ENCODE measurements at regions not wholly inside any gene's neighbourhood (a gene's known extent, or its start where the extent isn't known, plus 50 kb on each side); places are given as distances from the start of the nearest gene placed in this dataset.

DNA sequence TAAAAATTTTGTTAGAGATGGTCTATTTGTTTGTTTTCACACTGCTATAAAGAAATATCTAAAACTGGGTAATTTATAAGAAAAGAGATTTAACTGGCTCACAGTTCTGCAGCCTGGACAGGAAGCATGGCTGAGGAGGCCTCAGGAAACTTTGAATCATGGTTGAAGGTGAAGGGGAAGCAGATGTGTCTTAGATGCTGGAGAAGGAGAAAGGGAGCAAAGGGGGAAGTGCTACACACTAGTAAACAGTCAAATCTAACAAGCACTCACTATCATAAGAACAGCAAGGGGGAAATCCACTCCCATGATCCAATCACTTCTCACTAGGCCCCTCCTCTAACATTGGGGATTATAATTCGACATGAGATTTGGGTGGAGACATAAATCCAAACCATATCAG lies 76.8 kb upstream of the COL24A1 start:
- H3K4me1 ChIP-seq (ENCODE audit: insufficient read depth, poor library complexity, severe bottlenecking), result no peaks in the 10 kb centered on the region
- no peak for ATAC-seq (ENCODE audit: low read depth)
- H3K36me3 ChIP-seq (ENCODE audit: low read depth), result no peaks in the 10 kb centered on the region
- no peak for DNase-seq (ENCODE audit: low spot score)
- no peak overlapping the region for H3K27ac ChIP-seq (ENCODE audit: poor library complexity, severe bottlenecking)
- no peaks in the 10 kb centered on the region for H3K9me3 ChIP-seq (ENCODE audit: severe bottlenecking)
- no peaks in the 10 kb centered on the region for H3K27me3 ChIP-seq (ENCODE audit: insufficient read depth, poor library complexity, severe bottlenecking)
- TF ChIP-seq, protein P1, sequence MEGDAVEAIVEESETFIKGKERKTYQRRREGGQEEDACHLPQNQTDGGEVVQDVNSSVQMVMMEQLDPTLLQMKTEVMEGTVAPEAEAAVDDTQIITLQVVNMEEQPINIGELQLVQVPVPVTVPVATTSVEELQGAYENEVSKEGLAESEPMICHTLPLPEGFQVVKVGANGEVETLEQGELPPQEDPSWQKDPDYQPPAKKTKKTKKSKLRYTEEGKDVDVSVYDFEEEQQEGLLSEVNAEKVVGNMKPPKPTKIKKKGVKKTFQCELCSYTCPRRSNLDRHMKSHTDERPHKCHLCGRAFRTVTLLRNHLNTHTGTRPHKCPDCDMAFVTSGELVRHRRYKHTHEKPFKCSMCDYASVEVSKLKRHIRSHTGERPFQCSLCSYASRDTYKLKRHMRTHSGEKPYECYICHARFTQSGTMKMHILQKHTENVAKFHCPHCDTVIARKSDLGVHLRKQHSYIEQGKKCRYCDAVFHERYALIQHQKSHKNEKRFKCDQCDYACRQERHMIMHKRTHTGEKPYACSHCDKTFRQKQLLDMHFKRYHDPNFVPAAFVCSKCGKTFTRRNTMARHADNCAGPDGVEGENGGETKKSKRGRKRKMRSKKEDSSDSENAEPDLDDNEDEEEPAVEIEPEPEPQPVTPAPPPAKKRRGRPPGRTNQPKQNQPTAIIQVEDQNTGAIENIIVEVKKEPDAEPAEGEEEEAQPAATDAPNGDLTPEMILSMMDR (IDR thresholded peaks at IDR 0.05; ENCODE audit: poor library complexity, severe bottlenecking), result no peak
- no peak overlapping the region for H3K4me3 ChIP-seq (ENCODE audit: severe bottlenecking)

DNA sequence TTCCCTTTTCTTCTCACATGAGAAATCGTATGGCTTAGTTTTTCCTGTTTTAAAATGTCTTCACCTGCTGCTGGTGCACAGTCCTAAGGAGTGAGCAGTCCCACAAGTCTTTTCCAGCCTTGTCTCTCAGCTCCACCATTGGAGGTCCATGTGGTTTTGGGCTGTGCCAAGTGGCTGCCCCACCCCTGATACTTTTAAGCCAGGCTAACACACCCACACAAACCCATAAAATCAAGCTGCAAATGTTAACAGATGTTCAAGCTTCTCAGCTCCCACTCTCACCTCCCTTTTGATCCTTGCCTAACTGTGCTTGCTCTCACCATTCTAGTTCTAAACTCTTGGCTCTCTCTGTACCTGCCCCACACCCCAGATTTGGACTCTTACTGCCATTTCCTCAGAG lies 74.5 kb upstream of the COL24A1 start:
- Histone ChIP-seq H3K9me3 (ENCODE audit: severe bottlenecking) (no peaks in the 10 kb centered on the region), H3K27ac (ENCODE audit: poor library complexity, severe bottlenecking) (no peak overlapping the region), H3K4me1 (ENCODE audit: insufficient read depth, poor library complexity, severe bottlenecking) (no peaks in the 10 kb centered on the region), H3K36me3 (ENCODE audit: low read depth) (no peaks in the 10 kb centered on the region), H3K27me3 (ENCODE audit: insufficient read depth, poor library complexity, severe bottlenecking) (no peaks in the 10 kb centered on the region), H3K4me3 (ENCODE audit: severe bottlenecking) (no peak overlapping the region)
- TF ChIP-seq, protein P1 (IDR thresholded peaks at IDR 0.05; ENCODE audit: poor library complexity, severe bottlenecking), result no peak
- DNase-seq (ENCODE audit: low spot score) (no peak), ATAC-seq (ENCODE audit: low read depth) (no peak)

DNA sequence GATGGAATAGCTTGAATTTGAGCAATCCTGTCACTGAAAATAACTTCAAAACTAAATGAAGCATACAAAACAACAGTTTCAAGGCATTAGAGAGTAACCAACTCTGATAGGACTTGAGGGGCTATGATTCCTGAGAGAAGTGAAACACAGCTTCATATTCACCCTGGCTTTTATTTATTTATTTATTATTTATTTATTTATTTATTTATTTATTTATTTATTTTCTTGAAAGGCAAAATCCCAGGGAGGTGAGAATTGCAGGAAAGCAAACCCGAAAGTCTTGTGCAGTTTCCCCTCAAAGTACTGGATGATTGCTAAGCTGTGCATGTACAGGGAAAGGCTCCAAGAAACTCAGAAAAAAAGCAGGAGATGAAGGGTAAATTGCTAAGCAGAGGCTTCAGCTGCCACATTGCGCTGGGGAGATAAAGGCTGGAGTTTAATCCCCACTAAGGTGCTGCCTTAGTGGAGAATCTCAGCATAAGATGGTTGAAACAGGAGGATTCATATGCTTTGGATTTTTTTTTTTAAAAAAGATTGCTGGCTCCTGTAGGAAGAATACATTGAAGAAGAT lies 72.9 kb upstream of the COL24A1 start:
- Histone ChIP-seq H3K36me3 (ENCODE audit: low read depth) (no peaks in the 10 kb centered on the region), H3K27ac (ENCODE audit: poor library complexity, severe bottlenecking) (no peak overlapping the region), H3K4me3 (ENCODE audit: severe bottlenecking) (no peak overlapping the region), H3K27me3 (ENCODE audit: insufficient read depth, poor library complexity, severe bottlenecking) (no peaks in the 10 kb centered on the region), H3K4me1 (ENCODE audit: insufficient read depth, poor library complexity, severe bottlenecking) (no peaks in the 10 kb centered on the region), H3K9me3 (ENCODE audit: severe bottlenecking) (no peaks in the 10 kb centered on the region)
- no peak for DNase-seq (ENCODE audit: low spot score)
- no peak for ATAC-seq (ENCODE audit: low read depth)
- TF ChIP-seq, protein P1 (IDR thresholded peaks at IDR 0.05; ENCODE audit: poor library complexity, severe bottlenecking), result no peak

DNA sequence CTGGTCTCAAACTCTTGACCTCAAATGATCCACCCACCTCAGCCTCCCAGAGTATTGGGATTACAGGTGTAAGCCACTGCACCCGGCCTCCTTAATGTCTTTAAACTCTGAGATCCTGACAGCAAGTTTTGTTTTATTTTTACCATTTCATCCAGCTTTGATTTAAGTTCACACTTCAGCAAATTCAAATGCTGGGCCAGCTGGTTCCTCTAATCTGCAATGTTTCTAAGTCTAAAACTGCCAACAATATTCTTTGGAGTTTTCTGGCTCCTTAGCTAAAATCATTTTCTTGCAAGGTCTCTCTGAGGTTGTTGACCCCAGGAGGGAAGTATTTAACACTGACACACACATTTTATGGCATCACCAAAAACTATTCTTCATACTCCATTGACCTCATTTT lies 72.0 kb upstream of the COL24A1 start:
- ATAC-seq (ENCODE audit: low read depth), result no peak
- TF ChIP-seq, protein P1 (IDR thresholded peaks at IDR 0.05; ENCODE audit: poor library complexity, severe bottlenecking), result no peak
- no peak overlapping the region for H3K4me3 ChIP-seq (ENCODE audit: severe bottlenecking)
- no peak overlapping the region for H3K27ac ChIP-seq (ENCODE audit: poor library complexity, severe bottlenecking)
- no peaks in the 10 kb centered on the region for H3K36me3 ChIP-seq (ENCODE audit: low read depth)
- no peaks in the 10 kb centered on the region for H3K4me1 ChIP-seq (ENCODE audit: insufficient read depth, poor library complexity, severe bottlenecking)
- DNase-seq (ENCODE audit: low spot score), result no peak
- no peaks in the 10 kb centered on the region for H3K27me3 ChIP-seq (ENCODE audit: insufficient read depth, poor library complexity, severe bottlenecking)
- H3K9me3 ChIP-seq (ENCODE audit: severe bottlenecking), result no peaks in the 10 kb centered on the region

DNA sequence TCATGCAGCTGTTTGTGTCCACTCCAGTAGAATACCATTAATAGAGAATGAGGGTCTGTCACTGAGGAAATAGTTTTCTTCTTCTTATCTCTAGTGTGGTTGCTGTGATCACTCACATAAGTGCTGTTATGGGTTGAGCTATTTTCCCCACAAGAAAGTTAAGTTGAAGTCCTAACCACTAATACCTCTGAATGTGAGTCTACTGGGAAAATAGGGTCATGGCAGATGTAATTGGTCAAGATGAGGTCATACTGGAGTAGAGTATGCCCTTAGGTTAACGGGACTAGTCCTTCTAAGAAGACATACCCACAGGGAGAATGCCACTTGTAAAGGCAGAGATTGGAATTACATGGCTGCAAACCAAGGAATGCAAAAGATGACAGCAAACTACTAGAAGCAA lies 70.5 kb upstream of the COL24A1 start:
- Histone ChIP-seq H3K4me1 (ENCODE audit: insufficient read depth, poor library complexity, severe bottlenecking) (no peaks in the 10 kb centered on the region), H3K36me3 (ENCODE audit: low read depth) (no peaks in the 10 kb centered on the region), H3K9me3 (ENCODE audit: severe bottlenecking) (no peaks in the 10 kb centered on the region), H3K27ac (ENCODE audit: poor library complexity, severe bottlenecking) (no peak overlapping the region), H3K4me3 (ENCODE audit: severe bottlenecking) (no peak overlapping the region), H3K27me3 (ENCODE audit: insufficient read depth, poor library complexity, severe bottlenecking) (no peaks in the 10 kb centered on the region)
- TF ChIP-seq, protein P1 (IDR thresholded peaks at IDR 0.05; ENCODE audit: poor library complexity, severe bottlenecking), result no peak
- no peak for DNase-seq (ENCODE audit: low spot score)
- no peak for ATAC-seq (ENCODE audit: low read depth)

All from RWPE2 (cell line).